HG03045 (cell line): ENCODE measurements at regions not wholly inside any gene's neighbourhood (a gene's known extent, or its start where the extent isn't known, plus 50 kb on each side); places are given as distances from the start of the nearest gene placed in this dataset.
"Not testable (repeated sequence)": the region's sequence is repeated elsewhere in the genome, so short reads cannot be mapped to it uniquely, and the experiment has no call there.

Experiments
- ATAC-seq: cut with Tn5 transposase; IDR thresholded peaks from one replicate; pipeline ENCODE4 v1.9.1; 2021; ENCODE audit warnings: mild to moderate bottlenecking, moderate library complexity; ENCODE audit not compliant: unreplicated experiment

- no peak for ATAC-seq
These were observed 617.5 kb upstream of the KLF12 start for GRCh38 chr13:74751739-74752138.

GRCh38 chr13:74747186-74747955 is 613.2 kb upstream of the KLF12 start:
- ATAC-seq = no peak

GRCh38 chr13:74743992-74744391 is 609.8 kb upstream of the KLF12 start:
- ATAC-seq = no peak

GRCh38 chr13:74741732-74742131 is 607.5 kb upstream of the KLF12 start:
- ATAC-seq = no peak

- ATAC-seq = no peak
These were observed 598.7 kb upstream of the KLF12 start for GRCh38 chr13:74732736-74733385.

- ATAC-seq = no peak
These were observed 597.5 kb upstream of the KLF12 start for GRCh38 chr13:74731731-74732130.

- ATAC-seq = no peak
These were observed 596.5 kb upstream of the KLF12 start for GRCh38 chr13:74730556-74731331.

- ATAC-seq = no peak
These were observed 592.0 kb upstream of the KLF12 start for GRCh38 chr13:74726206-74726605.

- ATAC-seq = not testable (repeated sequence)
These were observed 584.1 kb upstream of the KLF12 start for GRCh38 chr13:74718232-74718842.

- no peak for ATAC-seq
These were observed 581.5 kb upstream of the KLF12 start for GRCh38 chr13:74715718-74716117.

- no peak for ATAC-seq
These were observed 575.8 kb upstream of the KLF12 start for GRCh38 chr13:74710006-74710405.

- no peak for ATAC-seq
These were observed 575.0 kb upstream of the KLF12 start for GRCh38 chr13:74709226-74709625.

GRCh38 chr13:74708629-74709028 is 574.4 kb upstream of the KLF12 start:
- no peak for ATAC-seq

- no peak for ATAC-seq
These were observed 573.1 kb upstream of the KLF12 start for GRCh38 chr13:74707291-74707690.

- ATAC-seq = no peak
These were observed 572.6 kb upstream of the KLF12 start for GRCh38 chr13:74706801-74707200.

- ATAC-seq = no peak
These were observed 571.2 kb upstream of the KLF12 start for GRCh38 chr13:74705438-74705837.

GRCh38 chr13:74703855-74704387 is 569.7 kb upstream of the KLF12 start:
- ATAC-seq = no peak

- ATAC-seq = no peak
These were observed 562.1 kb upstream of the KLF12 start for GRCh38 chr13:74696148-74696922.

GRCh38 chr13:74695021-74695800 is 561.0 kb upstream of the KLF12 start:
- no peak for ATAC-seq
